HG03095 (cell line): ENCODE measurements at regions not wholly inside any gene's neighbourhood (a gene's known extent, or its start where the extent isn't known, plus 50 kb on each side); places are given as distances from the start of the nearest gene placed in this dataset.

Experiments
- ATAC-seq: cut with Tn5 transposase; IDR thresholded peaks from one replicate; pipeline ENCODE4 v1.9.1; 2021; ENCODE audit warnings: moderate library complexity; ENCODE audit not compliant: unreplicated experiment

- ATAC-seq = no peak
These were observed 133.2 kb upstream of the SVIL start for GRCh38 chr10:29767968-29768367.

GRCh38 chr10:29766753-29767152 is 132.0 kb upstream of the SVIL start:
- no peak for ATAC-seq

GRCh38 chr10:29765330-29765729 is 130.6 kb upstream of the SVIL start:
- no peak for ATAC-seq

- no peak for ATAC-seq
These were observed 128.6 kb upstream of the SVIL start for GRCh38 chr10:29763396-29763795.

GRCh38 chr10:29761916-29762315 is 127.1 kb upstream of the SVIL start:
- ATAC-seq = no peak

- ATAC-seq = no peak
These were observed 125.5 kb upstream of the SVIL start for GRCh38 chr10:29760138-29760900.

- ATAC-seq = no peak
These were observed 123.0 kb upstream of the SVIL start for GRCh38 chr10:29757551-29758297.

GRCh38 chr10:29756451-29756850 is 121.7 kb upstream of the SVIL start:
- ATAC-seq = no peak

GRCh38 chr10:29753283-29753682 is 118.5 kb upstream of the SVIL start:
- ATAC-seq = no peak

- no peak for ATAC-seq
These were observed 116.9 kb upstream of the SVIL start for GRCh38 chr10:29751684-29752083.

- no peak for ATAC-seq
These were observed 116.5 kb upstream of the SVIL start for GRCh38 chr10:29751240-29751639.

- ATAC-seq = no peak
These were observed 114.4 kb upstream of the SVIL start for GRCh38 chr10:29749150-29749549.

- ATAC-seq = no peak
These were observed 113.4 kb upstream of the SVIL start for GRCh38 chr10:29748109-29748650.

GRCh38 chr10:29746080-29746797 is 111.5 kb upstream of the SVIL start:
- ATAC-seq = no peak

- no peak for ATAC-seq
These were observed 106.3 kb upstream of the SVIL start for GRCh38 chr10:29740981-29741545.

- ATAC-seq = no peak
These were observed 103.6 kb upstream of the SVIL start for GRCh38 chr10:29738341-29738740.

- ATAC-seq = no peak
These were observed 102.4 kb upstream of the SVIL start for GRCh38 chr10:29737074-29737593.

- no peak for ATAC-seq
These were observed 101.7 kb upstream of the SVIL start for GRCh38 chr10:29736366-29737073.

- peak; percentile 81 for ATAC-seq
These were observed 101.0 kb upstream of the SVIL start for GRCh38 chr10:29735628-29736365.
